Ovary (tissue), 7 donors: ENCODE measurements at regions not wholly inside any gene's neighbourhood (a gene's known extent, or its start where the extent isn't known, plus 50 kb on each side); places are given as distances from the start of the nearest gene placed in this dataset.
"Not testable (repeated sequence)": the region's sequence is repeated elsewhere in the genome, so short reads cannot be mapped to it uniquely, and the experiment has no call there.

ENCODE experiments used
- DNase-seq, 5 donors: peaks; one replicate each; pipeline ENCODE4 v3.0.0-alpha.2; 2019 to 2020
- H3K27ac ChIP-seq, 2 donors: fragments of 200-600 bp; one replicate each; pipeline versions ENCODE4 v1.5.1 to v1.8.0; 2019 to 2022
- H3K27me3 ChIP-seq: fragments of 200-600 bp; one replicate; pipeline ENCODE4 v1.8.0; 2022
- H3K36me3 ChIP-seq: fragments of 200-600 bp; sonication (generic); one replicate; pipeline ENCODE4 v1.5.1; 2019
- H3K4me1 ChIP-seq: one replicate; pipeline ENCODE4 v1.8.1; 2013; ENCODE audit warnings: mild to moderate bottlenecking, moderate library complexity; ENCODE audit not compliant: insufficient read depth
- H3K4me3 ChIP-seq: fragments of 200-600 bp; sonication (generic); one replicate; pipeline ENCODE4 v1.5.1; 2017
- H3K9me3 ChIP-seq, 2 donors: fragments of 200-600 bp in 1 of 2; sonication (generic) in 1 of 2; one replicate each; pipeline versions ENCODE4 v1.5.1 to v1.8.1; 2013 to 2019; ENCODE audit warnings: mild to moderate bottlenecking in 1 of 2, moderate library complexity in 1 of 2
- CTCF ChIP-seq, 3 donors: fragments of 450-650 bp in 2 of 3; fragments of 200-600 bp in 1 of 3; IDR thresholded peaks; one replicate each; pipeline versions ENCODE4 v1.5.1 to v1.8.0; 2016 to 2022; ENCODE audit warnings: antibody characterized with exemption in 3 of 3, mild to moderate bottlenecking in 1 of 3
- EP300 ChIP-seq: sonication (generic); formaldehyde crosslinking; IDR thresholded peaks from one replicate; pipeline ENCODE4 v1.6.1; 2017; ENCODE audit warnings: antibody characterized with exemption
- POLR2A ChIP-seq: fragments of 450-650 bp; IDR thresholded peaks from one replicate; pipeline ENCODE4 v1.6.1; 2017; ENCODE audit warnings: antibody characterized with exemption, mild to moderate bottlenecking, moderate library complexity
- WGBS, 3 donors: extraction: QIAGEN DNeasy Blood & Tissue Kit in 1 of 3; methylation state at CpG; one replicate each; pipeline versions ENCODE4 v1.1.5 to v1.1.7; 2013 to 2017; 5-methylcytosine and 5-hydroxymethylcytosine counted together
- intact Hi-C, 4 donors: fragments of 100-400 bp; cut with DNase I; formaldehyde crosslinking; loops; one replicate each; pipeline versions ENCODE4 v1.11.0 to v1.15.1; 2022 to 2023
- donor health status: DM: no; HTN: no; CAD: no; lungs with moderate emphysema.
- donor health status: DM: no; HTN: no; CAD: no.
- donor health status: Bipolar disorder and iron deficiency.
- donor health status: DM: no; HTN: no; CAD: no.
- donor health status: DM: yes; HTN: yes; CAD: no.

GRCh38 chr22:11253000-11253511, 4274.9 kb upstream of the OR11H1 start:
- Histone ChIP-seq H3K27me3 (no peaks in the 10 kb centered on the region), H3K36me3 (no peaks in the 10 kb centered on the region), H3K4me1 (no peaks in the 10 kb centered on the region), H3K4me3 (no peak overlapping the region), H3K9me3 (peaks cover 0 to 5% of the 10 kb centered on the region in 2 donors), H3K27ac (no peak overlapping the region)
- no peak for TF ChIP-seq EP300
- no peak for TF ChIP-seq POLR2A
- no peak for TF ChIP-seq CTCF (IDR thresholded peaks at IDR 0.05)
- peak in 2 of 5 donors; percentile 6 to 7 for DNase-seq
- WGBS, 3 donors, result 83 to 96% (median 95%) methylated on average over 47 to 48 of the region's 48 CpGs
- intact Hi-C loops, result no loop called here

- H3K36me3 ChIP-seq, H3K27ac ChIP-seq, H3K4me3 ChIP-seq, H3K4me1 ChIP-seq, H3K27me3 ChIP-seq, intact Hi-C loops, H3K9me3 ChIP-seq: not testable (repeated sequence)
- DNase-seq, result peak in 1 of 5 donors; percentile 2
- WGBS, 3 donors, result 72 to 91% (median 84%) methylated on average over 7 of the region's 8 CpGs
Measured at GRCh38 chr22:11270981-11271380, 4257.0 kb upstream of the OR11H1 start.

GRCh38 chr22:11285116-11285838, 4242.7 kb upstream of the OR11H1 start:
- WGBS, 3 donors, result 70 to 73% (median 71%) methylated on average over 32 of the region's 32 CpGs
- H3K4me1 ChIP-seq, intact Hi-C loops, H3K27ac ChIP-seq, H3K4me3 ChIP-seq, DNase-seq, H3K36me3 ChIP-seq, H3K27me3 ChIP-seq, H3K9me3 ChIP-seq: not testable (repeated sequence)

- DNase-seq, intact Hi-C loops: not testable (repeated sequence)
- WGBS, 3 donors, result 45 to 48% (median 45%) methylated on average over 5 of the region's 5 CpGs
Measured at GRCh38 chr22:11285839-11286205, 4242.2 kb upstream of the OR11H1 start.

GRCh38 chr22:11288246-11289220, 4239.5 kb upstream of the OR11H1 start:
- H3K36me3 ChIP-seq, H3K27ac ChIP-seq, intact Hi-C loops, DNase-seq, H3K27me3 ChIP-seq, H3K4me1 ChIP-seq, H3K4me3 ChIP-seq, H3K9me3 ChIP-seq: not testable (repeated sequence)
- WGBS, 3 donors, result 76 to 83% (median 82%) methylated on average over 15 of the region's 15 CpGs

More at GRCh38 chr22:11285839-11286205, 4242.2 kb upstream of the OR11H1 start:
- not testable (repeated sequence) for H3K27ac ChIP-seq, H3K36me3 ChIP-seq, H3K4me3 ChIP-seq, H3K9me3 ChIP-seq, H3K27me3 ChIP-seq, H3K4me1 ChIP-seq

- H3K36me3 ChIP-seq, DNase-seq, H3K27ac ChIP-seq, H3K4me1 ChIP-seq, H3K4me3 ChIP-seq, H3K27me3 ChIP-seq, H3K9me3 ChIP-seq, intact Hi-C loops: not testable (repeated sequence)
- WGBS, 3 donors, result 41 to 55% (median 50%) methylated on average over 5 of the region's 5 CpGs
Measured at GRCh38 chr22:11298126-11298893, 4229.7 kb upstream of the OR11H1 start.

GRCh38 chr22:11302427-11302826, 4225.6 kb upstream of the OR11H1 start:
- DNase-seq, H3K27ac ChIP-seq, H3K4me1 ChIP-seq, H3K27me3 ChIP-seq, intact Hi-C loops, H3K4me3 ChIP-seq, H3K9me3 ChIP-seq, H3K36me3 ChIP-seq: not testable (repeated sequence)
- WGBS, 3 donors, result 64 to 77% (median 66%) methylated on average over 7 of the region's 7 CpGs

- intact Hi-C loops, H3K27me3 ChIP-seq, H3K36me3 ChIP-seq, H3K4me3 ChIP-seq, H3K27ac ChIP-seq, H3K4me1 ChIP-seq, H3K9me3 ChIP-seq, DNase-seq: not testable (repeated sequence)
- WGBS, 3 donors, result 12 to 36% (median 12%) methylated on average over 1 of the region's 1 CpG
Measured at GRCh38 chr22:11302904-11303303, 4225.1 kb upstream of the OR11H1 start.

- 76 to 78% (median 78%) methylated on average over 7 of the region's 7 CpGs for WGBS, 3 donors
Measured at GRCh38 chr22:11305179-11305578, 4222.8 kb upstream of the OR11H1 start.

More at GRCh38 chr22:11305179-11305578, 4222.8 kb upstream of the OR11H1 start:
- H3K36me3 ChIP-seq, DNase-seq, H3K27me3 ChIP-seq, H3K4me1 ChIP-seq, intact Hi-C loops, H3K27ac ChIP-seq, H3K9me3 ChIP-seq, H3K4me3 ChIP-seq: not testable (repeated sequence)
